Fibroblast of lung (primary cell): ENCODE measurements at regions not wholly inside any gene's neighbourhood (a gene's known extent, or its start where the extent isn't known, plus 50 kb on each side); places are given as distances from the start of the nearest gene placed in this dataset.
"Not testable (repeated sequence)": the region's sequence is repeated elsewhere in the genome, so short reads cannot be mapped to it uniquely, and the experiment has no call there.

ENCODE experiments used
- DNase-seq, 2 donors: peaks; one replicate each; pipeline versions ENCODE4 v3.0.0 to v3.0.0-alpha.2; 2010; ENCODE audit warnings: low read depth in 2 of 2
- H2AFZ ChIP-seq: 2 replicates; pipeline ENCODE4 v1.5.1; 2012; ENCODE audit warnings: low read length, control low read depth, inconsistent platforms
- H3K27ac ChIP-seq: 2 replicates; pipeline ENCODE4 v1.5.1; 2011; ENCODE audit warnings: low read length, control low read depth; ENCODE audit not compliant: insufficient read depth
- H3K27me3 ChIP-seq: 2 replicates; pipeline ENCODE4 v1.5.1; 2011; ENCODE audit warnings: mild to moderate bottlenecking, low read length; ENCODE audit not compliant: control insufficient read depth, insufficient read depth
- H3K36me3 ChIP-seq: 2 replicates; pipeline ENCODE4 v1.5.1; 2011; ENCODE audit warnings: low read length; ENCODE audit not compliant: control insufficient read depth, insufficient read depth
- H3K4me1 ChIP-seq: 2 replicates; pipeline ENCODE4 v1.5.1; 2011; ENCODE audit warnings: low read length; ENCODE audit not compliant: control insufficient read depth, insufficient read depth; ENCODE audit errors: extremely low read depth
- H3K4me2 ChIP-seq: 2 replicates; pipeline ENCODE4 v1.5.1; 2011; ENCODE audit warnings: low read length, control low read depth; ENCODE audit not compliant: insufficient read depth; ENCODE audit errors: extremely low read depth
- H3K4me3 ChIP-seq, 4 experiments: fragments of 200-600 bp in 1 of 4; sonication (generic) in 1 of 4; replicated peaks in 1 of 4; 2 replicates each; pipeline ENCODE4 v1.5.1; 2011 to 2016; ENCODE audit warnings: low read length in 4 of 4, low read depth in 3 of 4, mild to moderate bottlenecking in 3 of 4, control low read depth in 2 of 4, inconsistent platforms in 1 of 4, mixed read lengths in 1 of 4; ENCODE audit not compliant: insufficient read depth in 1 of 4; ENCODE audit errors: control extremely low read depth in 1 of 4
- H3K79me2 ChIP-seq: 2 replicates; pipeline ENCODE4 v1.5.1; 2012; ENCODE audit warnings: mild to moderate bottlenecking, low read length, inconsistent platforms; ENCODE audit not compliant: control insufficient read depth, insufficient read depth
- H3K9ac ChIP-seq: 2 replicates; pipeline ENCODE4 v1.5.1; 2011; ENCODE audit warnings: mild to moderate bottlenecking, low read length, control low read depth; ENCODE audit not compliant: insufficient read depth
- H3K9me3 ChIP-seq: 2 replicates; pipeline ENCODE4 v1.5.1; 2012; ENCODE audit warnings: low read depth, low read length; ENCODE audit not compliant: control insufficient read depth, insufficient read depth
- H4K20me1 ChIP-seq: 2 replicates; pipeline ENCODE4 v1.5.1; 2011; ENCODE audit warnings: low read length; ENCODE audit not compliant: control insufficient read depth, insufficient read depth; ENCODE audit errors: extremely low read depth
- EZH2 ChIP-seq: IDR thresholded peaks from 2 replicates; pipeline ENCODE4 v1.5.1; 2012; ENCODE audit warnings: low read length, control low read depth, mild to moderate bottlenecking; ENCODE audit errors: missing control alignments
- TF ChIP-seq, protein P1 (sequence below), 2 donors: IDR thresholded peaks in 1 of 2; conservative IDR thresholded peaks in 1 of 2; 1 replicate in 1 of 2; 2 replicates in 1 of 2; pipeline ENCODE4 v1.5.1; 2011 to 2012; ENCODE audit warnings: low read length in 2 of 2, control low read depth in 1 of 2, inconsistent platforms in 1 of 2, low read depth in 1 of 2, mild to moderate bottlenecking in 1 of 2

DNA sequence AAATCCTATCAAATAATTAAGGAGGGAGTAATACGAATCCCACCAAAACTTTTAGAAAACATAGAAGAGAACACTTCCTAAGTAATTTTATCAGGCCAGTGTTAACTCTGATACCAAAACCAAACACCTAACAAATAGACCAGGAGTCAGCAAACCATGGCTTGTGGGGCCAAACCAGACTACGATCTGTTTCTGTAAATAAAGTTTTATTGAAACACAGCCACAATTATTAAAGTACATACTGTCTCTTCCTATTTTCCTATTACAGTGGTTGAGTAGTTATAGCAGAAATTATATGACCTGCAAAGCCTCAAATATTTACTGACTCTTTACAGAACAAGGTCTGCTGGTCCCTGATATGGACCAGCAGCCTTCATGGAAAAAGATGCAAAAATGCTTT lies 73.1 kb upstream of the ELN start:
- DNase-seq, result no peak
- H3K27me3 ChIP-seq, result no peaks in the 10 kb centered on the region
- H3K36me3 ChIP-seq, result no peaks in the 10 kb centered on the region
- H3K4me2 ChIP-seq, result no peak overlapping the region
- no peak overlapping the region for H3K4me3 ChIP-seq
- no peaks in the 10 kb centered on the region for H3K79me2 ChIP-seq
- no peak overlapping the region for H3K9ac ChIP-seq
- no peak for TF ChIP-seq EZH2
- TF ChIP-seq, protein P1, sequence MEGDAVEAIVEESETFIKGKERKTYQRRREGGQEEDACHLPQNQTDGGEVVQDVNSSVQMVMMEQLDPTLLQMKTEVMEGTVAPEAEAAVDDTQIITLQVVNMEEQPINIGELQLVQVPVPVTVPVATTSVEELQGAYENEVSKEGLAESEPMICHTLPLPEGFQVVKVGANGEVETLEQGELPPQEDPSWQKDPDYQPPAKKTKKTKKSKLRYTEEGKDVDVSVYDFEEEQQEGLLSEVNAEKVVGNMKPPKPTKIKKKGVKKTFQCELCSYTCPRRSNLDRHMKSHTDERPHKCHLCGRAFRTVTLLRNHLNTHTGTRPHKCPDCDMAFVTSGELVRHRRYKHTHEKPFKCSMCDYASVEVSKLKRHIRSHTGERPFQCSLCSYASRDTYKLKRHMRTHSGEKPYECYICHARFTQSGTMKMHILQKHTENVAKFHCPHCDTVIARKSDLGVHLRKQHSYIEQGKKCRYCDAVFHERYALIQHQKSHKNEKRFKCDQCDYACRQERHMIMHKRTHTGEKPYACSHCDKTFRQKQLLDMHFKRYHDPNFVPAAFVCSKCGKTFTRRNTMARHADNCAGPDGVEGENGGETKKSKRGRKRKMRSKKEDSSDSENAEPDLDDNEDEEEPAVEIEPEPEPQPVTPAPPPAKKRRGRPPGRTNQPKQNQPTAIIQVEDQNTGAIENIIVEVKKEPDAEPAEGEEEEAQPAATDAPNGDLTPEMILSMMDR (conservative IDR thresholded peaks at IDR 0.05 in 1 of 2, IDR thresholded peaks at IDR 0.05 in 1 of 2; ENCODE audit: low read depth in 1 of 2, low read length in 2 of 2), result no peak
- no peak overlapping the region for H2AFZ ChIP-seq
- H3K4me1 ChIP-seq, result no peaks in the 10 kb centered on the region
- H3K9me3 ChIP-seq, result no peaks in the 10 kb centered on the region
- H3K27ac ChIP-seq, result no peak overlapping the region
- no peaks in the 10 kb centered on the region for H4K20me1 ChIP-seq

DNA sequence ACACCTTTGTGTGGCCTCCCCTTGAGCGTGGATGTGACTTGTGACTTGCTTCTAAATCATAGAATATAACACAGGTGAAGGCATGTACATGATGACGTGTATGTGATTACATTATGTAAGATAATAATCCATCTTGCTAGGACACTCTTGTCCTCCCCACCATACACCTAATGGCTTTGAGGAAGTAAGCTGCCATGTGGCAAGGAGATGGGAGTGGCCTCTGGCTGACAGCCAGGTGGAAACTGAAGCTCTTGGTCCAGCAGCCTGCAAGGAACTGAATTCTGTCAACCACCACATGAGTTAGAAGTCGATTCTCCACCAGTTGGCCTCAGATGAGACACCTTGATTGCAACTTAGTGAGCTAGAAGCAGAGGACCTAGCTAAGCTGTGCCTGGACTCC lies 67.4 kb upstream of the ELN start:
- Histone ChIP-seq H3K9ac (no peak overlapping the region), H3K79me2 (no peaks in the 10 kb centered on the region), H4K20me1 (no peaks in the 10 kb centered on the region), H2AFZ (no peak overlapping the region), H3K4me3 (no peak overlapping the region), H3K4me2 (no peak overlapping the region), H3K36me3 (no peaks in the 10 kb centered on the region), H3K9me3 (no peaks in the 10 kb centered on the region), H3K4me1 (no peaks in the 10 kb centered on the region), H3K27me3 (no peaks in the 10 kb centered on the region), H3K27ac (no peak overlapping the region)
- TF ChIP-seq, protein P1 (conservative IDR thresholded peaks at IDR 0.05 in 1 of 2, IDR thresholded peaks at IDR 0.05 in 1 of 2; ENCODE audit: low read depth in 1 of 2, low read length in 2 of 2), result no peak
- TF ChIP-seq EZH2, result no peak
- DNase-seq, result no peak

DNA sequence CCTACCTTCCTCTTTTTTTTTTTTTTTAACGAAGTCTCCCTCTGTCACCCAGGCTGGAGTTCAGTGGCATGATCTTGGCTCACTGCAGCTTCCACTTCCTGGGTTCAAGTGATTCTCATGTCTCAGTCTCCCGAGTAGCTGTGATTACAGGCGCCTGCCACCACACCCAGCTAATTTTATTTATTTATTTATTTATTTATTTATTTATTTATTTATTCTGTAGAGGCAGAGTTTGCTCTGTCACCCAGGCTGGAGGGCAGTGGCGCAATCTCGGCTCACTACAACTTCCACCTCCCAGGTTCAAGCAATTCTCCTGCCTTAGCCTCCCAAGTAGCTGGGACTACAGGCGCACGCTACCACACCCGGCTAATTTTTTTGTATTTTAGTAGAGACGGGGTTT lies 66.0 kb upstream of the ELN start:
- not testable (repeated sequence) for H2AFZ ChIP-seq, H4K20me1 ChIP-seq, H3K9me3 ChIP-seq, H3K36me3 ChIP-seq, H3K4me3 ChIP-seq, H3K79me2 ChIP-seq, H3K4me1 ChIP-seq, H3K4me2 ChIP-seq, H3K27me3 ChIP-seq, H3K27ac ChIP-seq, DNase-seq, H3K9ac ChIP-seq
